ENCODE measurements at regions not wholly inside any gene's neighbourhood (a gene's known extent, or its start where the extent isn't known, plus 50 kb on each side); places are given as distances from the start of the nearest gene placed in this dataset.

- H3K27me3 ChIP-seq = no peaks in the 10 kb centered on the region
- H3K4me1 ChIP-seq = no peaks in the 10 kb centered on the region
- peaks cover 0 to 90% (median 31%) of the 10 kb centered on the region in 12 donors for H3K9me3 ChIP-seq
- 62 to 68% (median 63%) methylated on average over 4 of the region's 4 CpGs for WGBS, 4 donors
- H3K36me3 ChIP-seq = no peaks in the 10 kb centered on the region
- H3K27ac ChIP-seq = no peak overlapping the region
- no peak overlapping the region for H3K4me3 ChIP-seq
- intact Hi-C loops (cut with DNase I) = no loop called here
- TF ChIP-seq CTCF (IDR thresholded peaks at IDR 0.05) (no peak), POLR2A (IDR thresholded peaks at IDR 0.05) (no peak)
- no peak for DNase-seq
- no peak for ATAC-seq
Observed at GRCh38 chr12:38016602-38017001, 300.0 kb upstream of the ALG10B start.

GRCh38 chr12:38025916-38026315, 290.7 kb upstream of the ALG10B start:
- H3K4me1 ChIP-seq = no peaks in the 10 kb centered on the region
- H3K9me3 ChIP-seq = peaks cover 0 to 70% (median 32%) of the 10 kb centered on the region in 12 donors
- no peaks in the 10 kb centered on the region for H3K36me3 ChIP-seq
- no peak for TF ChIP-seq CTCF (IDR thresholded peaks at IDR 0.05)
- TF ChIP-seq POLR2A (IDR thresholded peaks at IDR 0.05) = no peak
- intact Hi-C loops (cut with DNase I) = no loop called here
- no peak for ATAC-seq
- H3K27ac ChIP-seq = no peak overlapping the region
- H3K27me3 ChIP-seq = no peaks in the 10 kb centered on the region
- H3K4me3 ChIP-seq = no peak overlapping the region
- 23 to 33% (median 31%) methylated on average over 1 of the region's 1 CpG for WGBS, 4 donors
- no peak for DNase-seq

GRCh38 chr12:38053113-38053512, 263.5 kb upstream of the ALG10B start:
- H3K4me3 ChIP-seq = no peak overlapping the region
- H3K36me3 ChIP-seq = no peaks in the 10 kb centered on the region
- no peaks in the 10 kb centered on the region for H3K4me1 ChIP-seq
- no peak for TF ChIP-seq CTCF (IDR thresholded peaks at IDR 0.05)
- no peak for TF ChIP-seq POLR2A (IDR thresholded peaks at IDR 0.05)
- DNase-seq (no peak), ATAC-seq (no peak)
- H3K27me3 ChIP-seq = no peaks in the 10 kb centered on the region
- no peak overlapping the region for H3K27ac ChIP-seq
- intact Hi-C loops (cut with DNase I) = no loop called here
- WGBS, 4 donors = 43 to 65% (median 52%) methylated on average over 16 of the region's 16 CpGs
- H3K9me3 ChIP-seq = peaks cover 0 to 34% (median 0%) of the 10 kb centered on the region in 12 donors

- no peak overlapping the region for H3K27ac ChIP-seq
- 55 to 69% (median 60%) methylated on average over 33 to 34 of the region's 34 CpGs for WGBS, 4 donors
- no peak for ATAC-seq
- peaks cover 0 to 34% (median 0%) of the 10 kb centered on the region in 12 donors for H3K9me3 ChIP-seq
- no peak overlapping the region for H3K4me3 ChIP-seq
- intact Hi-C loops (cut with DNase I) = no loop called here
- DNase-seq = no peak
- H3K4me1 ChIP-seq = no peaks in the 10 kb centered on the region
- TF ChIP-seq CTCF (IDR thresholded peaks at IDR 0.05) = peak in 1 of 12 donors; percentile 12
- no peak for TF ChIP-seq POLR2A (IDR thresholded peaks at IDR 0.05)
- no peaks in the 10 kb centered on the region for H3K27me3 ChIP-seq
- H3K36me3 ChIP-seq = no peaks in the 10 kb centered on the region
Observed at GRCh38 chr12:38053655-38054464, 262.7 kb upstream of the ALG10B start.

Measured in heart left ventricle (tissue), 16 donors.